Common myeloid progenitor, CD34-positive (primary cell): ENCODE measurements at regions not wholly inside any gene's neighbourhood (a gene's known extent, or its start where the extent isn't known, plus 50 kb on each side); places are given as distances from the start of the nearest gene placed in this dataset.
"Not testable (repeated sequence)": the region's sequence is repeated elsewhere in the genome, so short reads cannot be mapped to it uniquely, and the experiment has no call there.

Experiments
- CTCF ChIA-PET: fragments of 350-600 bp; sonication (Branson Sonifier 250); formaldehyde crosslinking; loops from one replicate; lab custom pipeline; 2021; ENCODE audit warnings: antibody characterized with exemption; lab: Charles Lee
- POLR2A ChIA-PET: fragments of 350-600 bp; sonication (Branson Sonifier 250); formaldehyde crosslinking; loops from one replicate; lab custom pipeline; 2021; ENCODE audit warnings: antibody characterized with exemption; lab: Charles Lee
- DNase-seq, 3 donors: peaks; one replicate each; pipeline versions ENCODE4 v3.0.0 to v3.0.0-alpha.2; 2013
- H3K27ac ChIP-seq, 2 experiments: 1 replicate in 1 of 2; 2 replicates in 1 of 2; pipeline ENCODE4 v1.7.0; 2013; ENCODE audit warnings: inconsistent platforms in 2 of 2, low read length in 2 of 2, mild to moderate bottlenecking in 2 of 2, low read depth in 1 of 2, moderate library complexity in 1 of 2; ENCODE audit not compliant: severe bottlenecking in 2 of 2, insufficient read depth in 1 of 2, poor library complexity in 1 of 2
- H3K27me3 ChIP-seq, 5 experiments: replicated peaks in 2 of 5; 1 replicate in 3 of 5; 2 replicates in 2 of 5; pipeline versions ENCODE4 v1.6.1 to v1.7.0; 2013; ENCODE audit warnings: low read length in 4 of 5, mild to moderate bottlenecking in 2 of 5, moderate library complexity in 2 of 5, inconsistent platforms in 1 of 5; ENCODE audit not compliant: insufficient read depth in 5 of 5, control insufficient read depth in 4 of 5
- H3K36me3 ChIP-seq, 4 experiments: 1 replicate in 2 of 4; 2 replicates in 2 of 4; pipeline versions ENCODE4 v1.6.1 to v1.7.0; 2013; ENCODE audit warnings: low read length in 3 of 4, control low read depth in 1 of 4, mild to moderate bottlenecking in 1 of 4; ENCODE audit not compliant: control insufficient read depth in 4 of 4, insufficient read depth in 4 of 4
- H3K4me1 ChIP-seq, 4 experiments: 1 replicate in 3 of 4; 2 replicates in 1 of 4; pipeline versions ENCODE4 v1.6.1 to v1.7.1; 2013; ENCODE audit warnings: low read length in 3 of 4, mild to moderate bottlenecking in 3 of 4, control low read depth in 1 of 4, inconsistent platforms in 1 of 4, moderate library complexity in 1 of 4; ENCODE audit not compliant: control insufficient read depth in 4 of 4, insufficient read depth in 4 of 4; ENCODE audit errors: control extremely low read depth in 1 of 4
- H3K4me3 ChIP-seq, 7 experiments: 1 replicate in 4 of 7; 2 replicates in 3 of 7; pipeline versions ENCODE4 v1.5.1 to v1.7.0; 2013; ENCODE audit warnings: mild to moderate bottlenecking in 7 of 7, low read length in 6 of 7, moderate library complexity in 6 of 7, inconsistent platforms in 2 of 7, low read depth in 2 of 7, control low read depth in 1 of 7; ENCODE audit not compliant: insufficient read depth in 4 of 7, control insufficient read depth in 1 of 7; ENCODE audit errors: extremely low read depth in 1 of 7
- H3K9me3 ChIP-seq, 5 experiments: 1 replicate in 4 of 5; 2 replicates in 1 of 5; pipeline versions ENCODE4 v1.6.1 to v1.7.1; 2013; ENCODE audit warnings: low read length in 4 of 5, mild to moderate bottlenecking in 2 of 5, inconsistent platforms in 1 of 5, low read depth in 1 of 5, moderate library complexity in 1 of 5; ENCODE audit not compliant: control insufficient read depth in 4 of 5, insufficient read depth in 2 of 5; ENCODE audit errors: control extremely low read depth in 1 of 5
- WGBS: methylation state at CpG from one replicate; pipeline ENCODE4 v1.1.5; 2013; ENCODE audit not compliant: insufficient coverage; 5-methylcytosine and 5-hydroxymethylcytosine counted together

DNA sequence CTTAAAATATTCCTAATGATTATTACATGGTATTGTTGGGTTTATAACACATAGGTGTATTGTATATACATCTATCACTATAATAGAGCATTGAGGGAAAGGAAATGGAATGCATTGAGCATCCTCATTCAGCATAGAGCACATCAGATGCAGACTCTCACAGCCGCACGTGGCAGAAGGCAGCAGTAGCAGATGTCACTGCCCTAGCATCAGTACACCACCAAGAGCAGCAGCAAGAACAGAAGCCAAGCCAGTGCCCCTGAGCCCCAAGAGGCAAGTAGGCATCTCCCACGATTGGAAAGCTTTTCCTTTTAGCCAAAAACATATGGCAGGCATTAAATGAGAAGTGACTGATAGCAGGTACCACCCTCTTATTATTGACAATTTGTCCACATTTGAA lies 510.0 kb downstream of the TNS3 start:
- Histone ChIP-seq H3K4me1 (no peaks in the 10 kb centered on the region), H3K27ac (no peak overlapping the region), H3K27me3 (no peaks in the 10 kb centered on the region), H3K9me3 (no peaks in the 10 kb centered on the region), H3K4me3 (no peak overlapping the region), H3K36me3 (no peaks in the 10 kb centered on the region)
- ChIA-PET POLR2A (no interaction called here), CTCF (no interaction called here)
- WGBS: 100% methylated on average over 1 of the region's 3 CpGs
- DNase-seq: no peak

GRCh38 chr7:47069385-47070076 lies 512.4 kb downstream of the TNS3 start:
- no peaks in the 10 kb centered on the region for H3K4me1 ChIP-seq
- POLR2A ChIA-PET: no interaction called here
- CTCF ChIA-PET: no interaction called here
- no peaks in the 10 kb centered on the region for H3K9me3 ChIP-seq
- no peaks in the 10 kb centered on the region for H3K27me3 ChIP-seq
- DNase-seq: no peak
- WGBS: 97% methylated on average over 12 of the region's 15 CpGs
- H3K4me3 ChIP-seq: no peak overlapping the region
- no peaks in the 10 kb centered on the region for H3K36me3 ChIP-seq
- H3K27ac ChIP-seq: no peak overlapping the region

DNA sequence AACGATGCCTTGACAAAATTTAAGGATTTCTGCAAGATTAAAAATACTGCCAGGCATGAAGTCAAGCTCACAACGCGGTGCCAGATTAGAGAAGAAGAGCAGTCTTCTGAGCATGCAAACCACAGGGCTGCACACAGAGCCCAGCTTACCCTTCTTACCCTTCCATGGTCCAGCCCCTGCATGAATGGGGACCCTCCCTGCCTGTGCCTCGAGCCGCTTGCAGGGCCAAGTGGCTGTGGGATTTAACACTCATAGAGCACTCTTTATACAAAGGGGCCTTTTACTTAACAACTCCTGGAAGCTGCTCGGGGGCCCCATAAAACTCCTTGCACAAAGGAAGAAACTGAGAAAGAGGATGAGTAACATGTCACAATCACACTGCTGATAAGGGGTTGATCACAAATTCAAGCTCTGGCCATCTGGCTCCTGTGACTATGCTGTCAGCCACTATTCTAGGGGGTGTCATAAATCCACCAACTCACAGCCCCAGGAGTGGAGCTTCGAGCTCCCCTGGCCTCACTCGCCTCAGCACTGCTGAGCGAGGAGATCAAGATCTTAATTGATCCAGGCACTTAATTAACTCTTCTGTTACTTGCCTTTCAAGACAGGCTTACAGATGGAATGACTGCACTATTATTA lies 514.8 kb downstream of the TNS3 start:
- Histone ChIP-seq H3K9me3 (no peaks in the 10 kb centered on the region), H3K4me3 (no peak overlapping the region), H3K27me3 (no peaks in the 10 kb centered on the region), H3K4me1 (no peaks in the 10 kb centered on the region), H3K27ac (no peak overlapping the region), H3K36me3 (no peaks in the 10 kb centered on the region)
- DNase-seq: no peak
- ChIA-PET POLR2A (no interaction called here), CTCF (no interaction called here)
- WGBS: 96% methylated on average over 8 of the region's 9 CpGs

GRCh38 chr7:47056731-47057130 lies 525.2 kb downstream of the TNS3 start:
- H3K9me3 ChIP-seq: peaks cover 0 to 10% (median 0%) of the 10 kb centered on the region in 5 experiments
- H3K27me3 ChIP-seq: peaks cover 0 to 26% (median 8%) of the 10 kb centered on the region in 5 experiments
- H3K27ac ChIP-seq: no peak overlapping the region
- ChIA-PET CTCF (no interaction called here), POLR2A (no interaction called here)
- H3K4me3 ChIP-seq: no peak overlapping the region
- DNase-seq: no peak
- no peaks in the 10 kb centered on the region for H3K36me3 ChIP-seq
- WGBS: 80% methylated on average over 1 of the region's 2 CpGs
- no peaks in the 10 kb centered on the region for H3K4me1 ChIP-seq

DNA sequence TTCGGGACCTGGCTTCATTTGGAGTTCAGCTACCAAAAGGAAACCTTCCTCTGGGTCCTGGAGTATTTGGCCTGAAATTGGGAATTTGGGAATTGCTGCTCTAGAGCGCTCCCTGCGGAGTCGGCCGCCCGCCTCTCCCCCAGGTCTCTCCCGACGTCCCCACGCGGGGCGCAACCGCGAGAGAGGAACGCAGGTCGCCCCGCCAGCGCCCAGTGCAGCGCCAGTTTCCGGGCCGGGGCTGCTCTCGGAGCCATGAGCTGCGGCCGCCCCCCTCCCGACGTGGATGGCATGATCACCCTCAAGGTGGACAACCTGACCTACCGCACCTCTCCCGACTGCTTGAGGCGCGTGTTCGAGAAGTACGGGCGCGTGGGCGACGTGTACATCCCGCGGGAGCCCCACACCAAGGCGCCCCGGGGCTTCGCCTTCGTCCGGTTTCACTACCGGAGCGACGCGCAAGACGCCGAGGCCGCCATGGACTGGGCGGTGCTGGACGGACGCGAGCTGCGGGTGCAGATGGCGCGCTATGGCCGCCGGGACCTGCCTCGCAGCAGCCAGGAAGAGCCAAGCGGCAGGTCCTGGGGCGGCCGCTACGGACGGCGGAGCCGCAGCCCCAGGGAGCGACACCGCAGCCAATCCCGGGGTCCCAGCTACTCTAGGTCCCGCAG lies 529.2 kb downstream of the TNS3 start:
- CTCF ChIA-PET, H3K36me3 ChIP-seq, H3K27ac ChIP-seq, POLR2A ChIA-PET, DNase-seq, H3K9me3 ChIP-seq, H3K4me1 ChIP-seq, H3K4me3 ChIP-seq: not testable (repeated sequence)
- WGBS: 23% methylated on average over 59 of the region's 70 CpGs
- peaks cover 0 to 31% (median 12%) of the 10 kb centered on the region in 5 experiments for H3K27me3 ChIP-seq

DNA sequence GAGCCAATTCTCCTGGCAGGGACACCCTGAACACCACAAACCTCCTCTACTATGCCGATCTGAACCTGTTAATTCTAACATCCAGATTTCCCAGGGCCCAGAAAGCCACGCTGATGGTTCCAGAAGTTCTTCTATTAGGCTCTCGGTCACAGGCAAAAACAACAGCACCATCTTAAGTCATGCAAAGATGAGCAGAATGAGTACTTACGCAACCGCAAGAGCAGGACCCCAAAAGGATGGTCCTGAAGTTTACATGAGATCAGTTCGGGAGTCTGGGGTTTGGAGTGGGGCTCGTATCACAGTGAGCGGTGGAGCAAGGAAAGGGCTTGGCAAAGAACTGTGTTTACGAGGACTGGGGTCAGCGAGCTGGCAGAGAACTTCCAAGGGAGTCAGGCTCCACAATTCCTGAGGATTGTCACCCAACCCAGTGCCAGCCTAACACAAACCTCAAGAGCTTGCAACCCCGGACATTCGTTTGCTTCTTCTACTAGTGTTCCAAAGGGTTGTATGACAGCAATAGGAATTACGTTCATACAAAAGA lies 532.6 kb downstream of the TNS3 start:
- Histone ChIP-seq H3K27me3 (peaks cover under 1 to 28% (median 12%) of the 10 kb centered on the region in 5 experiments), H3K27ac (no peak overlapping the region), H3K36me3 (no peaks in the 10 kb centered on the region), H3K4me3 (no peak overlapping the region), H3K9me3 (peaks cover 0 to 7% (median 0%) of the 10 kb centered on the region in 5 experiments), H3K4me1 (no peaks in the 10 kb centered on the region)
- no peak for DNase-seq
- WGBS: 97% methylated on average over 10 of the region's 13 CpGs
- CTCF ChIA-PET: no interaction called here
- POLR2A ChIA-PET: no interaction called here

DNA sequence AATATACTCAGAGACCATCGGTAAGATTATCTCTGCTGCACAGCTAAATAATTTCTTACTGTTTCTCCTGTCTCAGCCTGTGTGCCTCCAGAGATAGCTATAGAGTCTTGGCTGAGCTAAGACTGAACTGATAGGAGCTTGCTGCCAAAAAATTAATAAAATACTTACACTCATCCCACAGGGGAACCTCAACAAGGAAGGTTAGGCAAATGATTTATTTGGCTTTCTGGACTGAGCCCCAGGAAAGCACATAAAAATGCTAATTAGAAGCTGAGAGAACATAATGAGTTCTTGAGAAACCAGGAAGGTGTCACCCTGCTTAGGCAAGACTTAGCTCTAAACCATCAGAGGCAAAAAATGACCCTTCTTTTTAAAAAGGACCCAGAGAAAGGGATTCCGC lies 534.5 kb downstream of the TNS3 start:
- Histone ChIP-seq H3K27me3 (peaks cover 2 to 11% (median 4%) of the 10 kb centered on the region in 5 experiments), H3K4me3 (no peak overlapping the region), H3K4me1 (no peaks in the 10 kb centered on the region), H3K9me3 (peaks cover 0 to 2% (median 0%) of the 10 kb centered on the region in 5 experiments), H3K27ac (no peak overlapping the region), H3K36me3 (no peaks in the 10 kb centered on the region)
- DNase-seq: no peak
- WGBS: 80% methylated on average over 2 of the region's 2 CpGs
- ChIA-PET CTCF (no interaction called here), POLR2A (no interaction called here)
